GM19238 (cell line): ENCODE measurements at regions not wholly inside any gene's neighbourhood (a gene's known extent, or its start where the extent isn't known, plus 50 kb on each side); places are given as distances from the start of the nearest gene placed in this dataset.

ENCODE experiments used
- DNase-seq: peaks from one replicate; pipeline ENCODE4 v3.0.0; 2011; ENCODE audit warnings: low spot score; ENCODE audit not compliant: insufficient read length

DNA sequence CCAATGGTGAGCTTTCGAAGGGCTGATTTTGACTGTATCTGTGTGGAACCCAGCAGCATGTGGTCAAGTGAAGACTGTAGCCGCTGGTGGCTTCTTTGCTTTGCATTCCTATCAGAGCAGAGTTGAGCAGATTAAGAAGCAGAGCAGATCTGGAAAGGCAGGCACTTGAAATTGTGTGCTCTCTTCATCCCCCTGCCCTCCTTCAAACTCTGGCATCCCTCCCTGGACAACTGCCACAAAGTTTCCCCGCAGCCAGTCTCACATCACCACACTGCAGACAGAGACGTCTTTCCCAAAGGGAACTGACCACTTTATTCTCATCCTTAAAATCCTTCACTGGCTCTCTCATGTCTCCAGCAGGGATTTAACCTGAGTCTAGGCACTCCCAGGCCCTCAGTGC, 237.1 kb upstream of the DYNLRB2 start:
- DNase-seq, result no peak

DNA sequence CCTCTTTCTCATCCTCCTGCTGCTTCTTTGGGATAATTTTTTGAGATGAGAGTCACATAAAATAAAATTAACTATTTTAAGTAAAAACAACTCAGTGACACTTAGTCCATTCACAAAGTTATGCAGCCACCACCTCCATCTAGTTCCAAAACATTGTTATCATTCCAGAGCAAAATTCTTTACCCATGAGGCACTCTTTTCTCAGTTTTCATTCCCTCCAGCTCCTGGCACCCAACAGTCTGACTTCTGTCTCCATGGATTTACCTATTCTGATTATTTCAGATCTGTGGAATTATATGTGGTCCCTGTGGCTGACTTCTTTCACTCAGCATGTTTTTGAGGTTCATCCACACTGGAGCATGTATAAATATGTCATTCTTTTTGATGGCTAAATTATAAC, 239.9 kb upstream of the DYNLRB2 start:
- DNase-seq, result no peak

DNA sequence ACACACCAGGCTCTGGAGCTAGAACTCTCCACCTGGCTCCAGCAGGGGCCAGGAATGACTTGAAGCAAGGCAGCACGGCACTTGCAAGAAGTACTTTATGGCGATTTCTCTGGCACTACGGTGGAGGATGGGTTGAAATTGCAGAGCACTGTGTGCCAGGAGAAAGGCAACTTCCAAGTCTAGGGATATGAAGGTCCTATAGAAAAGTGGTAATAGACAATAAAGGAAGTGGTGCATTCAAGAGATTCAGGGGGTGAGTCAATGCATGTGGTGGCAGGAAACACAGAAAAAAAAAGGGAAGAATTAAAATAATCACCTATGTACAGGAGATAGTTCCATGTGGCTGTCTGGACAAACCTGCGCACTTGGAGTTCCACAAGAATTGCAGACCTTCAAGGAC, 240.3 kb upstream of the DYNLRB2 start:
- DNase-seq, result no peak

DNA sequence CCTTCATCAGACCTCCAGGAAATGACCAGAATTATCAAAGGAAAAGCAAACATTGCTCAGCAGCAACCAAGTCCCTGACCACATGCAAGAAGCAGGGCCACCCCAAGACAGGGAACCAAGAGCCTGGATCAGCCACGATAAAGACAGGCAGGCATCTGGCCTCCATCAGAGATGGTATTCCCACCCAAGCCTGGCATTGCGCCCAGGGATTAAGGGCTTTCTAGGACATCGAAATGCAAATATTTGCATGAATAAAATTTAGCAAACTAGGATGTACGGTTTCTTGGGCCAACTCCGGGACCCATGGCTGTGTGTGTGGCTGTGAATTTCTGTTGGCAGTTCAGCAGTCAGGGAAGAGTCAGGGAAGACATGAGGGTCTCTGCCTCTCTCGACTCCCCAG, 241.4 kb upstream of the DYNLRB2 start:
- DNase-seq, result no peak

DNA sequence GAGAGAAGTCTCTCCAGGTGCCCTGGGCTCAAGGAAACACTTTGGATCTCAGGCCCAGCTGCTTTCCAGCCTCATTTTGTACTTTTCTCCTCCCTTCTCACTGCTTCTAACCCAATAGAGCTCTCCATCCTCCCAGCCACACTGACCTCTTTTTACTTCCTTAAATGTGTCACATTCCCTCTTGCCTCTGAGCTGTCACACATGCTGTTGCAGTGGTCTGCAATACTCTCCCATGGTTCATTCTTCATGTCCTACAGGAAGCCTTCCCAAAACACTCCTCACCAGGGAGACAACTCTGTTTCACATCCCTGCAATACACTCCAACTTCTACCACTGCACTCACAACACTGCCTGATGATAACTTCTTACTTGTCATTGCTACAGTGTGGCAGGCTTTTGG, 242.1 kb upstream of the DYNLRB2 start:
- DNase-seq, result no peak

DNA sequence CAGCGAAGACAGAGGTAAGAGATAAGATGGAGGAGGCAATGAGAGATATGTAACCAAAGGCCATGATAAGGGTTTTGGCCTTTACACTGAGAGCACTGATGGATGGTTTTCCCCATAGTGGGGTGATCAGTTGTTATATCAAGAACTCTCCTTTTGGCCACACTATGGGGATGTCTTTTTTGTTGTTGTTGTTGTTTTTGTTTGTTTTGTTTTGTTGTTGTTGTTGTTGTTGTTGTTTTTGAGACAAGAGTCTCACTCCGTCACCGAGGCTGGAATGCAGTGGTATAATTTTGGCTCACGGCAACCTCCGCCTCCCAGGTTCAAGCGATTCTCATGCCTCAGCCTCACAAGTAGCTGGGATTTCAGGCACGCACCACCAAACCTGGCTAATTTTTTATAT, 244.8 kb upstream of the DYNLRB2 start:
- no peak for DNase-seq

DNA sequence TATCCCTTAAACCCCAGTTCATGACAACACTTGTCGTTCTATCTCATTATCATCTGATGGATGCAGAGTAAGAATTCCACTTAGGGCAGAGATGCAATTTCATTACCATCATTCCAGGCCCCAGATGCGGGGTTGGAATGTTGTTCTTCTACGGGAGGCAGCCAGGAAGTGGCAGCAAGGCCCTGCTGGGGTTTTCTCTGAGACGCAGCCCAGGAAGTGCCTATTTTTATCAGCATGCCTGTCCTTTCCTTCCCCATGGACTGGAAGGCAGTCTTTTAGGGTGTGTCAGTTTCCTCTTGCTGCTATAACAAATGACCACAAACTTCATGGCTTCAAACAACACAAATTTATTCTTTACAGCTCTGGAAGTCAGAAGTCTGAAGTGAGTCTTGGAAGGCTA, 246.6 kb upstream of the DYNLRB2 start:
- DNase-seq, result no peak

DNA sequence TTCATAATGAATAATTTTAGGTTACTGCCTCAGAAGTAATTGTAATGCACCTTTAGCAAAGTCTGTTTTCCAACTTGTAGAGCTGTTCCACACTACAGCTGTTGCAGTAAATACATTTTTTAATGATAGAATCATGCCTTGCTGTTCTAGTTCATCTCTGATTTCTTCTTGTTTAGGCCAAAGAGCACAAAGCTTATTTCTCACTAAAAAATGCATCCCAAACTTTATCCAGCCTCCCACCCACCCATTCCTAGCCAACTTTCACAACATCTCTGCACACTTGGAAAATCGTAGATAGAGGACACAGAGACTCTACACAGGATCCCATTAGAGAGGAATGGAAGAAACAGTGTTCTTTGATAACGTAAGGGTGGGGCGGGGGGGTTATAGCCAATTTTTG, 252.2 kb upstream of the DYNLRB2 start:
- no peak for DNase-seq

DNA sequence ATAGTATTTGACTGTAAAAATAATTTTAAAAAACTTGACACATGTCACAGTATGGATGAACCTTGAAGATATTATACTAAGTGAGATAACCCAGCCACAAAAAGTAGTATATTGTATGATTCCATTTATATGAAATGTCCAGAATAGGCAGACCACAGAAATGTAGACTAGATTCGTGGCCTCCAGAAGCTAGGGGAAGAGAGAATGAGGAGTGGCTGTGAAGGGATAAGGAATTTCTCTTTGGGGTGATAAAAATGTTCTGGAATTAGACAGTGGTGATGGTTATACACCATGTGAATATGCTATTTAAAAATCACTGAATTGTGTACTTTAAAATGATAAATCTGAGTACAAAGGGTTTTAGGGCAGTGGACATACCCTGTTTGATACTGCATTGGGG, 253.1 kb upstream of the DYNLRB2 start:
- DNase-seq, result no peak

DNA sequence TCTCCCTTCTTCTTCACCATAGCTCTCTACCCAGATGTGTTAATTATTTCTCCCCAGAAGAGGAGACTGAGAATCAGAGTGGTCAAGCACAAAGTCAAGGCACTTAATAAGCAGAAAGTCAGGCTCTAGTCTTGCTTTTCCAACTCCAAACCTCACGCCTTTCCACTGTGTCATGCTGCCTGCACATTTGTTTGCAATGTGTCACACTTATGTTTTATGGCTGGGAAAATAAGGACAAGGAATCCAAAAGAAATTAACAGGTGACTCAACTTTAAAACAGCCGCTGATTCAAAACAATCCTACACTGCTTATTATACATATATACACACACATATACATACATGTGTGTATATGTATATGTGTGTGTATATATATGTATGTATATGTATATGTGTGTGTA, 255.7 kb upstream of the DYNLRB2 start:
- DNase-seq, result no peak

DNA sequence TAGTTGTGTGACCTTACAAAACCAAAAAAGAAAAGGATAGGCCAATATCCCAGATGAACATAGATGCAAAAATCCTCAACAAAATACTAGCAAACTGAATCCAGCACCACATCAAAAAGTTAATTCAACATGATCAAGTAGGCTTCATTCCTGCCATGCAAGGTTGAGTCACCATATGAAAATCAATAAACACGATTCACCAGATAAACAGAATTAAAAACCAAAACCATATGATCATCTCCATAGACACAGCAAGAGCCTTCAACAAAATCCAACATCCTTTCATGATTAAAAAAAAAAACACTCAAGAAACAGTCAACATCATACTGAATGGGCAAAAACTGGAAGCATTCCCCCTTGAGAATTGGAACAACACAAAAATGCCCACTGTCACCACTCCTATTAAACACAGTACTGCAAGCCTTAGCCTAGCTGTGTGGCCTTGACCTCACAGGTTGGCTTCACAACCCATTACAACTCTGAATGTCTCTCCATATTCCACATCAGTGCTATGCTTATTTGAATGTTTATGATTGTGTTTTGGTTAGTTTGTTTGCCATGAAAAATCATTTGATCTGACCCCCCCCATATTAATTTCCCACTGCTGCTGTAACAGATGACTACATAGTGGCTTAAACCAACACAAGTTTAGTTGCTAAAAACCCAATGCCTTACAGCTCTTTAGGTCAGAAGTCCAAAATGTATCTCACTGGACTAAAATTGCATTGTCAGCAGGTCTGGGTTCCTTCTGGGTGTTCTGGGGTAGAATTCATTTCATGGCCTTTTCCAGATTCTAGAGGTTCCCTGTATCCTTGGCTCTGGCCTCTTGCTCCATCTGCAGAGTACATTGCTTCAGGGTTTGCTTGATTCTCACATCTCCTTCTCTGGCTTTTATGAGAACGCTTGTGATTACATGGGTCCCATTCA, 257.1 kb upstream of the DYNLRB2 start:
- DNase-seq, result no peak

DNA sequence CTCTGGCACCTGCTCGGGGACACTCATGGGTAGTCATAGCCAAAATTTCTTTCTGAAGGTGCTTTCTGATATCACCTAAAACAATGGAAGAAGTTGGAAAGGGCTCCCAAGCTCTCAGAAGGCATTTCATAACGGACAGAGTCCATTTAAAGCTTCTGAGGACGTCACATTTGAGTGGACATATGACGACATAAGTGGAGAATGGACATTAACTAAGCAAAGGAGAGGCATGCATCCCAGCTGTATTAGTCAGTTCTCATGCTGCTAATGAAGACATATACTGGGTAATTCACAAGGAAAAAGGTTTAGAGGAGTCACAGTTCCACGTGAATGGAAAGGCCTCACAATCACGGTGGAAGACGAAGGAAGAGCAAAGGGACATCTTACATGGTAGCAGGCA, 260.2 kb upstream of the DYNLRB2 start:
- no peak for DNase-seq

DNA sequence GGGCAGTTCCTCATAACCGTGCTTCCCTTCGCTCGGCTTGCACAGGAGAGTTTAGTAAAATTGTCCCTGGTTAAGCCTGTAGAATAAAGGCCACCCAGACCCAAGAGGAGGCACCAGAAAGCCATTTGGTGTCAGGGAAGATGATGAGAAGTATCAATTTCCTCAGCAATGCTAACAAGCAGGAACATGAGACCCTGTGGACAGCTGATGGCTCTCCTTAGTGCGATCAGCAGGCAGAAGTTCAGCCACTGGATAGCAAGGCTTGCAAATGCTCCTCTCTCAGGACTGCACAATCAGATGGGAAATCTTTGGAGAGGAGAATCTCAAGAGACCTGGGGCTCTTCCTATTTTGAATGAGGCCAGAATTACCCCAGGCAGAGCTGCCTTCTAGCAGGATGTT, 261.1 kb upstream of the DYNLRB2 start:
- DNase-seq, result no peak

DNA sequence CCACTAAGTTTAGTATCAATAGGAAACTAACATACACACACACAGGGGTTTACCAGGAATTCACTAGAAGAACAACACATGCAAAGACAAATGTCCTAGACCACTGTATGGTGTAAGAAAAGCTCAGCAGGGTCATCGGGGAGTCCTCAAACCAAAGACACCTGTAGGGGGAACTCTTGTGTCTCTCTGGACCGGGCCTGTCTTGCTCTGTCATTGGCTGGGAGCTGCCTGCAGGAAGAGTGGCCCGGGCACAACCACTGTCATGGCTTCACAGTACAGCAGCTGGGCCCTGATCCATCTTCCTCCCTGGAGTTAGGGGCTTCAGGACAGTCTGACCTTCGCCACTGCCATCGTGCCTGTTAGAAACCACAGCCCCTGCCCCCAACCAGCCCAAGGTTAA, 263.6 kb upstream of the DYNLRB2 start:
- DNase-seq, result no peak

DNA sequence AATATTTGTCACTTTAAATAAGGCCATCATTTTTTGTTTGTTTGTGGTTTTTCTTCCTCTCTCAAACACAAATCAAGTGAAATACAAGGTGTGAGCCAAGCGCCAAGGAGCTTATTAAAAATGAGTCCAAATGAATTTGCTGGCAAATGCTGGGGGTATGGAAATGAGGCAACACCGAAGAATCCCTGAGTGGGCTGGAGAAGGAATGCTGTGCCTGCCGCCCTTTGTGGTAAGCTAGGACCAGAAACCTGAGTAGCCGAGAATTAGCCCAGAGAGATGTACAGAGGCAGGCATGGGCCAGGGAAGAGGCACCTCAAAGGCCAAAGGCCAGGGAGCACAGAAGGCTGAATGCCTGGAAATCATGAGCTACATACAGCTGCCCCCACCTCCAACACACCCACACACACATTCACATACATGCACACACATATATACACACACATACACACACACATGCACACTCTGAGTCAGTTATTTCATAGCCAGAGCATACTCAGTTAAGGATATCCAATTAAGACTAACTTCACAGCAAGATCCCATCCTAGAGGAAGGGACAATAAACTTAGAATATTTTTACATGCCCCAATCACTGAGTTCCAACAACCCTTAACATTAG, 266.1 kb upstream of the DYNLRB2 start:
- DNase-seq, result no peak

DNA sequence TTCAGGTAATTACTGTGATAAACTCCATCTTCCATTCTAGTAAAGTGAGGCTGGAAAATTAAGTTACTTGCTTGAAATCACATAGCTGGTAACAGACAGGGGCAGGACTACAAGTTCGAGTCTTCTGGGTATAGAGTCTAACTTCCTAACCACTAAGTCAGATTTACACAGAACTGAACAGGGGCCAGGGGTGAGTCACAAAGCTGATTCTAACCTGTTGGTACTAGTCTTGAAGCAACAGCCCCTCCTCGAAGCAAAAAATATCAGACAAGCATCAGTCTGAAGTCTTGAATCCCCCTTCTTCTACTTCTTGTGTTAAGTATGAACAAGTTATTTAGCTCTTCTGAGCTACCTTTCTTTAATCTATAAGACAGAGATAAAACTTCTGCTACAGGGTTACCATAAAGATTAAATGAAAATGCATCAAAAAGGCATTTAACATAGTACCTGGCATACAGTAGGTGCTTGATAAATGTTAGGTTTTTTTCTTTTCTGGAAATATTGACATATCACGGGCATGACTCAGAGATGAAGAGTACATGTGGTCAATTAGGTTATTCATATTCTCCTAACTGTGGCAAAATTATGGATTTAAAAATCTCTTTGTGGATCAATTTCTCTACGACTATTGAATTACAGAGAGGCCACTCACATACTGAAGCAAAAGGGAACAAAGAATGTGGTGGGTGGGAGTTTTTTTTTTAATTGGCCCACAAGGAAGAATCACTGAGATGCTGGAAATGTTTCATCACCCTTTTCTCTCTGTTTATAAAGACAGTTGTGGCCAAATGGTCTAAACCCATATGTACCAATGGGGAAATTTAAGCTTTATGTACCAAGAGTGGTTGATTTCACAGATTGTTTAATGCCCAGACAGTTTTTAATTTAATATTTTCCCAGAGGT, 266.9 kb upstream of the DYNLRB2 start:
- no peak for DNase-seq

DNA sequence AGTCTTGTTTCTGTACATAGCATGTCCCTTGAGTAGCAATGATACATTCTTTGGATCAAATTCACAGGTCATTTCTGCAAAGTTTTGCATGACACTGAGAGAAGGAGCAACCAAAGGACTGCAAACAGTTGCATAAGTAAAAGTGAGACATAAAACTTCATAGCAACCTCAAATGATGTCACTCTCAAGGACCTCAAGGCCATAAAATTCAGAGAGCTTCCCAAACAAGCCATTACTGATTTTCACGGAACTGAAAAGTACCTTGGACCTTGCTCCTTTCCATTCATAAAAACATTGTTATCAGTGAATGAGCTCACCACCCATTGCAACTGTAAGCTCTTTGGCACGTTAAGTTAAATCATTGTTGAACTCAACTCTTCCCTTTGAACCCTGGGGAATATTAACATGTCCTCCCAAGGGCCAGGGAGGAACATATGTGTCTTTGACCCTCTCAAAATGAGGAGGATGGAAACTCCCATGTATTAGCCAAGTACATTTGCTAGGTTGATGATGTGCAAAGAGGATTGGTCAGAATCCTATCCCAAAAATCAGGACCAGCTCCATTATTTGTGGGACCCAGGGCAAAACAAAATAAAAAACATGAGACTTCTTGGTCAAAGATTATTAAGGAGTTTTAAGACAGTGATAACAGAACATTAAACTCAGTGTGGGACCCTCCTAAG, 275.0 kb upstream of the DYNLRB2 start:
- DNase-seq, result no peak

DNA sequence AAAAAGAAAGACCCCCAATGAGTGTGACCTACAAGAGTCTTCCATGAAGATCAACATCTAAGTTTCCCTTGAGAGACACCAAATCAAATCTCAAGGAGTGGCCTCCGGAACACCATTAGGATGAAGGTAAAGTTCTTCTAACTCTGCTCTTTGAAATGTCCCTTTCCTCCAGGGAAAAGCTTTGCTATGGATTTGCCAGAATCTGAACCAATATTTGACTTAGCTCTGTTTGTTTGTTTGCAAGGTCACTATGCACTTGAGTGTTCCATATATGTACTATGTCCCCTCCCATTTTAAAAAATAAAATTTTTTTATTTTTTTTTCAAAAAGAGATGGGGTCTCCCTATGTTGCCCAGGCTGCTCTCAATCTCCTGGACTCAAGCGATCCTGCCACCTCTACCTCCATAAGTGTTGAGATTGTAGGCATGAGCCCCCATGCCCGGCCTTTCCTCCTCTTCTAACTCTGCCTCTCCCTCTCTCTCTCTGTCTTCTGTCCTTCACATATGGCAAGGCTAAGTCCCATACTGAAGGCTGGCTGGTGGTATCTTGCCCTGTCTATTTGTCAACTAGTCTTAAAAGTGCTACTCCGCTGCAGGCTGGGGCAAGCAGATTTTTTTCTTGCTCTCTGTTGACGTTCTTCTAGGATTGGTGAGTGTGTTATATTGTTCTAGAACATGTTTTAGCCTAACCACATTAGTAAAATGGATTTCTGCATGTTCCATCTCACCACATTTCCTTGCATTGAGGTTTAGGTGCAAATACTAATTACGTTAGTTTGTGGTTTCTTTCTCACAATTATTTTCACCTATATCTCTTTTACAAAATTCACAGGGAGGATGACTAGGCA, 276.7 kb upstream of the DYNLRB2 start:
- DNase-seq, result no peak

DNA sequence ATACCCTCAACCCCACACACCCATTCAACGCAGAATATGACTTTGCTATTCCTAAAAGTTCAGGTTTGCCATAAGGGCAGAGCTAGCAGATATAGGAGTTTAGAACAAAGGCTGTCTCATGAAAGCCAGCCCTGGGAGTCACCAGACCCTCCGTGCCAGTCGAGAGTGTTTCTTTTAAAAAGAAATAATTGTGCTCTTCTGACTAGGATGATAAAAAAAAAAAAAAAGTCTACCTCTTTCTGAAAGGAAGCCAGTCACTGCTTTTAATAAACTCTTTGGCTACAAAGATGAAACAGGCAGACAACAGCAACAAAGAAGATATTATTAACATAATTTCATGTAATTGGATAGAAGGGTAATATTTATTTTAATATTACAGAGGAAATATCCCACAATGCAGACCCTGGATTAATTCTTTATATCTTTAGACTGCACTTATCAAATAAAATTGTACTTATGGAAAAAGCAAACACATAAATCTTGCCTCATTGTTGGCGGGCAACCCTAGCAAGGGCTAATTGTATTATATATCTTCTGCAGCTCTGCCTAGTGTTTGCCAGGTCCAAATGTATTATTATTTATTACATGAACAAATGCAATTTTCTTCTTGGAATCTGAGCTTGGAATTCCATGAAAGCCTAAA, 277.5 kb upstream of the DYNLRB2 start:
- DNase-seq, result no peak

DNA sequence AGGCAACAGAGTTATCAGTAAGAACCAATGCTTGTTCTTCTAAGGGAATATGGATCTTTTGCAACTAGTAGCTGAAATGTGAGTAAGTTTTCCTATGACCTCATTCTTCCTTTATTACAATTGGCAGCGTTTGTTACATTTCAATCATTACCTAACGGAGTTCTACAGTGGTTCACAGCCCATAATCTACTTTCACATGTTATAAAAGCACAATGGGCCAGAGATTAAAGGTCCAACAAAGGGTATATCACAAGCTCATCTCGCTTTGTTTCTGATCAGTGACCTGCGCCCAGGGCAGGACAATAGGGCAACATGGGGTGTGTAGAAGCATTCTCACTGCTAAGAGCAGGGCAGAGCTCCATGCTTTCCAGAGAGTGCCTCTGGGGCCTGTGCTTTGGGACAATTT, 279.9 kb upstream of the DYNLRB2 start:
- no peak for DNase-seq
